Keratinocyte (primary cell): ENCODE measurements at regions not wholly inside any gene's neighbourhood (a gene's known extent, or its start where the extent isn't known, plus 50 kb on each side); places are given as distances from the start of the nearest gene placed in this dataset.

ENCODE experiments used
- DNase-seq: peaks from one replicate; pipeline ENCODE4 v3.0.0-alpha.2; 2011; ENCODE audit warnings: low read depth, missing footprints, low spot score
- FAIRE-seq: peaks from 2 replicates; lab custom pipeline; 2011; peaks lifted over from hg19 to GRCh38; lab: Jason Lieb, UNC
- H2AFZ ChIP-seq: 2 replicates; pipeline ENCODE4 v1.6.0; 2012; ENCODE audit warnings: low read length, control low read depth, inconsistent platforms; ENCODE audit not compliant: control insufficient read depth
- H3K27ac ChIP-seq: 2 replicates; pipeline ENCODE4 v1.5.1; 2011; ENCODE audit warnings: low read length; ENCODE audit not compliant: control insufficient read depth, insufficient read depth
- H3K27me3 ChIP-seq: 3 replicates; pipeline ENCODE4 v1.6.0; 2011; ENCODE audit warnings: low read length; ENCODE audit not compliant: control insufficient read depth, insufficient read depth; ENCODE audit errors: extremely low read depth
- H3K36me3 ChIP-seq, 2 experiments: 2 replicates in 1 of 2; 3 replicates in 1 of 2; pipeline ENCODE4 v1.5.1; 2011; ENCODE audit warnings: low read length in 2 of 2, mild to moderate bottlenecking in 1 of 2; ENCODE audit not compliant: control insufficient read depth in 2 of 2, insufficient read depth in 2 of 2; ENCODE audit errors: extremely low read depth in 1 of 2
- H3K4me1 ChIP-seq: 3 replicates; pipeline ENCODE4 v1.5.1; 2011; ENCODE audit warnings: low read length; ENCODE audit not compliant: control insufficient read depth, insufficient read depth; ENCODE audit errors: extremely low read depth
- H3K4me2 ChIP-seq: 3 replicates; pipeline ENCODE4 v1.6.0; 2011; ENCODE audit warnings: low read depth, low read length; ENCODE audit not compliant: control insufficient read depth, insufficient read depth; ENCODE audit errors: extremely low read depth
- H3K4me3 ChIP-seq, 3 experiments: fragments of 200-600 bp in 1 of 3; sonication (generic) in 1 of 3; 2 replicates in 2 of 3; 3 replicates in 1 of 3; pipeline ENCODE4 v1.5.1; 2011 to 2016; ENCODE audit warnings: low read length in 3 of 3, mild to moderate bottlenecking in 3 of 3, control low read depth in 2 of 3, inconsistent platforms in 1 of 3, low read depth in 1 of 3, mixed read lengths in 1 of 3, mixed run types in 1 of 3, moderate library complexity in 1 of 3; ENCODE audit not compliant: control insufficient read depth in 2 of 3, insufficient read depth in 2 of 3; ENCODE audit errors: extremely low read depth in 1 of 3
- H3K79me2 ChIP-seq: 2 replicates; pipeline ENCODE4 v1.6.0; 2012; ENCODE audit warnings: low read length; ENCODE audit not compliant: control insufficient read depth, insufficient read depth
- H3K9ac ChIP-seq: 3 replicates; pipeline ENCODE4 v1.6.0; 2011; ENCODE audit warnings: low read length; ENCODE audit not compliant: control insufficient read depth, insufficient read depth; ENCODE audit errors: extremely low read depth
- H3K9me1 ChIP-seq: 3 replicates; pipeline ENCODE4 v1.6.0; 2011; ENCODE audit warnings: low read length; ENCODE audit not compliant: control insufficient read depth, insufficient read depth; ENCODE audit errors: extremely low read depth
- H3K9me3 ChIP-seq: 2 replicates; pipeline ENCODE4 v1.5.1; 2012; ENCODE audit warnings: low read depth, low read length; ENCODE audit not compliant: control insufficient read depth
- H4K20me1 ChIP-seq: 3 replicates; pipeline ENCODE4 v1.6.0; 2011; ENCODE audit warnings: low read length; ENCODE audit not compliant: control insufficient read depth, insufficient read depth; ENCODE audit errors: extremely low read depth
- EZH2 ChIP-seq: IDR thresholded peaks from one replicate; pipeline ENCODE4 v1.6.1; 2012; ENCODE audit warnings: inconsistent platforms, mild to moderate bottlenecking, low read length, moderate library complexity
- dilution Hi-C: fragments of 300-500 bp; cut with MboI; formaldehyde crosslinking; loops from one replicate; pipeline ENCODE4 v1.7.0; 2020; ENCODE audit warnings: low sequenced_read_pairs; ENCODE audit not compliant: extremely low pct_ligation_motif_present
- TF ChIP-seq, protein P1 (sequence below), 3 experiments: IDR thresholded peaks in 1 of 3; conservative IDR thresholded peaks in 1 of 3; optimal IDR thresholded peaks in 1 of 3; 2 replicates in 2 of 3; 3 replicates in 1 of 3; pipeline versions ENCODE3 to v1.5.1; 2011; ENCODE audit warnings: low read length in 3 of 3, mild to moderate bottlenecking in 3 of 3, moderate library complexity in 2 of 3, control low read depth in 1 of 3, inconsistent platforms in 1 of 3; ENCODE audit not compliant: insufficient read depth in 2 of 3; ENCODE audit errors: extremely low read depth in 1 of 3

DNA sequence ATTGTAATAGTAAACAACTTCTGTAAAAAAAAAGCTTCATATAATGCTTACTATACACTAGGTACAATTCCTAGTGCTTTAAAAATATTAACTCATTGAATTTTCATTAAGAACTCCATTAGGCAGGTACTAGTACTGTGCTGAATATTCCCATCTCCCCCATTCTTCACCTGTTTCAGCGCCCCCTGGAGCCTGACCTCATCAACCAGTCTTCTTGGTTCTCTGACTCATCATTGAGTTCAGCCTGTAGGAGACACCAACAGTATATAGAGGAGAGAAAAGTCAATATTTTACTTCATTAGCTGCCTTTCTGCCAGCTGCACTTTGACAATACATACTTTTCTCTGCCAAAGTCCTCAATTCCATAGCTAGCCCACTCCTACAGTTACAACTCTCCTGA is 1009.9 kb upstream of the KLHL29 start:
- H3K79me2 ChIP-seq: no peaks in the 10 kb centered on the region
- no peaks in the 10 kb centered on the region for H3K36me3 ChIP-seq
- H3K27me3 ChIP-seq: no peaks in the 10 kb centered on the region
- H3K4me2 ChIP-seq: no peak overlapping the region
- FAIRE-seq: no peak
- no peak overlapping the region for H2AFZ ChIP-seq
- no peak for DNase-seq
- H3K9ac ChIP-seq: no peak overlapping the region
- dilution Hi-C loops: no loop called here
- H3K4me3 ChIP-seq: no peak overlapping the region
- H3K27ac ChIP-seq: no peak overlapping the region
- no peaks in the 10 kb centered on the region for H3K9me3 ChIP-seq
- H3K9me1 ChIP-seq: no peaks in the 10 kb centered on the region
- no peak for TF ChIP-seq EZH2
- TF ChIP-seq, protein P1, sequence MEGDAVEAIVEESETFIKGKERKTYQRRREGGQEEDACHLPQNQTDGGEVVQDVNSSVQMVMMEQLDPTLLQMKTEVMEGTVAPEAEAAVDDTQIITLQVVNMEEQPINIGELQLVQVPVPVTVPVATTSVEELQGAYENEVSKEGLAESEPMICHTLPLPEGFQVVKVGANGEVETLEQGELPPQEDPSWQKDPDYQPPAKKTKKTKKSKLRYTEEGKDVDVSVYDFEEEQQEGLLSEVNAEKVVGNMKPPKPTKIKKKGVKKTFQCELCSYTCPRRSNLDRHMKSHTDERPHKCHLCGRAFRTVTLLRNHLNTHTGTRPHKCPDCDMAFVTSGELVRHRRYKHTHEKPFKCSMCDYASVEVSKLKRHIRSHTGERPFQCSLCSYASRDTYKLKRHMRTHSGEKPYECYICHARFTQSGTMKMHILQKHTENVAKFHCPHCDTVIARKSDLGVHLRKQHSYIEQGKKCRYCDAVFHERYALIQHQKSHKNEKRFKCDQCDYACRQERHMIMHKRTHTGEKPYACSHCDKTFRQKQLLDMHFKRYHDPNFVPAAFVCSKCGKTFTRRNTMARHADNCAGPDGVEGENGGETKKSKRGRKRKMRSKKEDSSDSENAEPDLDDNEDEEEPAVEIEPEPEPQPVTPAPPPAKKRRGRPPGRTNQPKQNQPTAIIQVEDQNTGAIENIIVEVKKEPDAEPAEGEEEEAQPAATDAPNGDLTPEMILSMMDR (optimal IDR thresholded peaks at IDR 0.05 in 1 of 3, IDR thresholded peaks at IDR 0.05 in 1 of 3, conservative IDR thresholded peaks at IDR 0.05 in 1 of 3; ENCODE audit: extremely low read depth in 1 of 3, insufficient read depth in 2 of 3, low read length in 3 of 3): no peak
- H3K4me1 ChIP-seq: no peaks in the 10 kb centered on the region
- no peaks in the 10 kb centered on the region for H4K20me1 ChIP-seq

GRCh38 chr2:22377268-22377667 is 1007.7 kb upstream of the KLHL29 start:
- no peaks in the 10 kb centered on the region for H3K27me3 ChIP-seq
- no peak overlapping the region for H3K4me3 ChIP-seq
- no peak overlapping the region for H3K9ac ChIP-seq
- no peak for FAIRE-seq
- no peak overlapping the region for H2AFZ ChIP-seq
- no peaks in the 10 kb centered on the region for H3K9me3 ChIP-seq
- H3K79me2 ChIP-seq: no peaks in the 10 kb centered on the region
- dilution Hi-C loops: no loop called here
- H3K27ac ChIP-seq: no peak overlapping the region
- no peaks in the 10 kb centered on the region for H3K9me1 ChIP-seq
- H4K20me1 ChIP-seq: no peaks in the 10 kb centered on the region
- no peak overlapping the region for H3K4me2 ChIP-seq
- no peaks in the 10 kb centered on the region for H3K4me1 ChIP-seq
- TF ChIP-seq EZH2: no peak
- TF ChIP-seq, protein P1 (optimal IDR thresholded peaks at IDR 0.05 in 1 of 3, IDR thresholded peaks at IDR 0.05 in 1 of 3, conservative IDR thresholded peaks at IDR 0.05 in 1 of 3; ENCODE audit: extremely low read depth in 1 of 3, insufficient read depth in 2 of 3, low read length in 3 of 3): no peak
- H3K36me3 ChIP-seq: no peaks in the 10 kb centered on the region
- DNase-seq: no peak
